Common myeloid progenitor, CD34-positive (primary cell): ENCODE measurements at regions not wholly inside any gene's neighbourhood (a gene's known extent, or its start where the extent isn't known, plus 50 kb on each side); places are given as distances from the start of the nearest gene placed in this dataset.

Experiments used
- CTCF ChIA-PET: fragments of 350-600 bp; sonication (Branson Sonifier 250); formaldehyde crosslinking; loops from one replicate; lab custom pipeline; 2021; ENCODE audit warnings: antibody characterized with exemption; lab: Charles Lee
- POLR2A ChIA-PET: fragments of 350-600 bp; sonication (Branson Sonifier 250); formaldehyde crosslinking; loops from one replicate; lab custom pipeline; 2021; ENCODE audit warnings: antibody characterized with exemption; lab: Charles Lee
- DNase-seq, 3 donors: peaks; one replicate each; pipeline versions ENCODE4 v3.0.0 to v3.0.0-alpha.2; 2013
- H3K27ac ChIP-seq, 2 experiments: 1 replicate in 1 of 2; 2 replicates in 1 of 2; pipeline ENCODE4 v1.7.0; 2013; ENCODE audit warnings: inconsistent platforms in 2 of 2, low read length in 2 of 2, mild to moderate bottlenecking in 2 of 2, low read depth in 1 of 2, moderate library complexity in 1 of 2; ENCODE audit not compliant: severe bottlenecking in 2 of 2, insufficient read depth in 1 of 2, poor library complexity in 1 of 2
- H3K27me3 ChIP-seq, 5 experiments: replicated peaks in 2 of 5; 1 replicate in 3 of 5; 2 replicates in 2 of 5; pipeline versions ENCODE4 v1.6.1 to v1.7.0; 2013; ENCODE audit warnings: low read length in 4 of 5, mild to moderate bottlenecking in 2 of 5, moderate library complexity in 2 of 5, inconsistent platforms in 1 of 5; ENCODE audit not compliant: insufficient read depth in 5 of 5, control insufficient read depth in 4 of 5
- H3K36me3 ChIP-seq, 4 experiments: 1 replicate in 2 of 4; 2 replicates in 2 of 4; pipeline versions ENCODE4 v1.6.1 to v1.7.0; 2013; ENCODE audit warnings: low read length in 3 of 4, control low read depth in 1 of 4, mild to moderate bottlenecking in 1 of 4; ENCODE audit not compliant: control insufficient read depth in 4 of 4, insufficient read depth in 4 of 4
- H3K4me1 ChIP-seq, 4 experiments: 1 replicate in 3 of 4; 2 replicates in 1 of 4; pipeline versions ENCODE4 v1.6.1 to v1.7.1; 2013; ENCODE audit warnings: low read length in 3 of 4, mild to moderate bottlenecking in 3 of 4, control low read depth in 1 of 4, inconsistent platforms in 1 of 4, moderate library complexity in 1 of 4; ENCODE audit not compliant: control insufficient read depth in 4 of 4, insufficient read depth in 4 of 4; ENCODE audit errors: control extremely low read depth in 1 of 4
- H3K4me3 ChIP-seq, 7 experiments: 1 replicate in 4 of 7; 2 replicates in 3 of 7; pipeline versions ENCODE4 v1.5.1 to v1.7.0; 2013; ENCODE audit warnings: mild to moderate bottlenecking in 7 of 7, low read length in 6 of 7, moderate library complexity in 6 of 7, inconsistent platforms in 2 of 7, low read depth in 2 of 7, control low read depth in 1 of 7; ENCODE audit not compliant: insufficient read depth in 4 of 7, control insufficient read depth in 1 of 7; ENCODE audit errors: extremely low read depth in 1 of 7
- H3K9me3 ChIP-seq, 5 experiments: 1 replicate in 4 of 5; 2 replicates in 1 of 5; pipeline versions ENCODE4 v1.6.1 to v1.7.1; 2013; ENCODE audit warnings: low read length in 4 of 5, mild to moderate bottlenecking in 2 of 5, inconsistent platforms in 1 of 5, low read depth in 1 of 5, moderate library complexity in 1 of 5; ENCODE audit not compliant: control insufficient read depth in 4 of 5, insufficient read depth in 2 of 5; ENCODE audit errors: control extremely low read depth in 1 of 5
- WGBS: methylation state at CpG from one replicate; pipeline ENCODE4 v1.1.5; 2013; ENCODE audit not compliant: insufficient coverage; 5-methylcytosine and 5-hydroxymethylcytosine counted together

DNA sequence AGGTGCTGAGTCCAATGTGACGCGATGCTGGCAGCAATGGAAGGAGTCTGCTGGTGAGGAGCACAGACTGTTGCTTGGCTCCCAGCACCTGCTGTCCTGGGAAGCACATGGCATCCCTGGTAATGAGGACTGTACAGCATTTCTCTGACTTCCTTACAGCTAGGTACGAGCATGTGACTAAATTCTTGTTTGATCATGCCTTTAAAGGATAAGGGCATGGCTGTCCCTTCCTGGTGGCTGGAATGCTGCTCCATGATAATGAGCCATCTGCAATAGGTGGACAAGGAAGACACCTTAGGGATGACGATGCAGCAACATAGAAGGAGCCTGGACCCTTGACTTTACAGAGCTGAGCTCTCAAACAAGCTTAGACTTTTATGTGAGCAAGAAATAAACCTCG lies 278.0 kb upstream of the SPRED2 start:
- no peaks in the 10 kb centered on the region for H3K9me3 ChIP-seq
- ChIA-PET CTCF (no interaction called here), POLR2A (no interaction called here)
- H3K4me1 ChIP-seq, result no peaks in the 10 kb centered on the region
- H3K4me3 ChIP-seq, result no peak overlapping the region
- no peak overlapping the region for H3K27ac ChIP-seq
- peaks cover 0 to 4% (median 0%) of the 10 kb centered on the region in 5 experiments for H3K27me3 ChIP-seq
- WGBS, result 100% methylated on average over 5 of the region's 5 CpGs
- no peak for DNase-seq
- no peaks in the 10 kb centered on the region for H3K36me3 ChIP-seq

DNA sequence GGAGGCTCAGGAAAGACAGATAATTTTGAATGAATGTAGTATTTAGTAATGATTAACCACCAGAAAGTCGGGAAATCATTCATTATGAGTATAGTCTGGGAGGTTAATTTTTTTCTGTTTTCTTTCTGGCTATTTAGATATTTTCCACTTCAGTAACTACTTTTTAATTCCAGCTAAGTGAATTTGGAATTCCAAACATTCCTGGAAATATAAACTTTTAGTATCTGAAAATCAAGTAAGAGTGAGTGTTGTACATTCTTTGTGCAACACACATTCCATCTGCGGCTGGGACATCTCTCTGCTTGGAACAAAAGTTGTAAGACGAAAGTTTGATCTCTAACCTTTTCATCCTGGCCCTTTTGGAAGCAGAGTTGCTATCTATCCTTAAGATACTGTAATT lies 275.7 kb upstream of the SPRED2 start:
- POLR2A ChIA-PET, result no interaction called here
- H3K4me3 ChIP-seq, result no peak overlapping the region
- no CpG with 5 or more reads among the region's 3 CpGs for WGBS
- H3K4me1 ChIP-seq, result no peaks in the 10 kb centered on the region
- H3K9me3 ChIP-seq, result no peaks in the 10 kb centered on the region
- no peak overlapping the region for H3K27ac ChIP-seq
- CTCF ChIA-PET, result no interaction called here
- H3K27me3 ChIP-seq, result peaks cover 0 to 2% (median 0%) of the 10 kb centered on the region in 5 experiments
- H3K36me3 ChIP-seq, result no peaks in the 10 kb centered on the region
- no peak for DNase-seq

DNA sequence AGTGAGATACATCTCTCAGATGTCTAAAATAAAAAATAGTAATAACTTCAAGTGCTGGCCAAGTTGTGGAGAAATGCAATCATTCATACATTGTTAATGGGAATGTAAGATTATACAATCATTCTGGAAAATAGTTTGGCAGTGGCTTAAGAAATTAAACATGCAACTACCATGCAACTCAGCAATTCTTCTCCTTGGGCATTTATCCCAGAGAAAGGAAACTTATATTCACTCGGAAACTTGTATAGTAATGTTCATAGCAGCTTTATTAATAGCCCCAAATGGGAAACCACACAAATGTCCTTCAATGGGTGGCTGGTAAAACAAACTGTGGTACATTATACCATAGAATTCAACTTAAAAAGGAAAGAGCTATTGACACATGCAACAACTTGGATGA lies 274.0 kb upstream of the SPRED2 start:
- Histone ChIP-seq H3K4me1 (no peaks in the 10 kb centered on the region), H3K9me3 (no peaks in the 10 kb centered on the region), H3K27ac (no peak overlapping the region), H3K4me3 (no peak overlapping the region), H3K36me3 (no peaks in the 10 kb centered on the region), H3K27me3 (peaks cover 0 to 2% (median 0%) of the 10 kb centered on the region in 5 experiments)
- ChIA-PET POLR2A (interaction anchor here (0.7 kb wide), 1 partner anchor 108 kb away, joined by 3 read pairs; no protein-coding TSS in a partner anchor), CTCF (no interaction called here)
- no peak for DNase-seq
- WGBS, result no CpG with 5 or more reads among the region's 1 CpG

DNA sequence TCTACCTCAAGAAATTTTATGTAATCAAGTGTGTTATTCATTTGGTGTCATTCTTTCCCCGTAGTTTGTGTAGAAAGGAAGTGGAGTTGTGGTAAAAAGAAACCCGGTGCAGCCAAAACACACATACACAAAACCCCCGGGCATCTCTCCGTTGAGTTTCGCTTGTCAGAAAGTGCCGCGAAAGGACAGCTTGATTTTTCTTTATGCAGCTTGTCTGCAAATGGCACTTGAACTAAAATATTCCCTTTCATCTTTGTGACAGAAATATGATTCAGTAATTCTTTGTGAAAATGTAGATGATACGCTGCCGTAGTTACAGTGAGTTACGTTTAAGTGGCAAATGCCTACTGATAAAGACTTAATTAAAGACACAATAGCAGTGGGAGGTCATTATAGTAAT lies 268.8 kb upstream of the SPRED2 start:
- WGBS, result 100% methylated on average over 3 of the region's 10 CpGs
- CTCF ChIA-PET, result no interaction called here

DNA sequence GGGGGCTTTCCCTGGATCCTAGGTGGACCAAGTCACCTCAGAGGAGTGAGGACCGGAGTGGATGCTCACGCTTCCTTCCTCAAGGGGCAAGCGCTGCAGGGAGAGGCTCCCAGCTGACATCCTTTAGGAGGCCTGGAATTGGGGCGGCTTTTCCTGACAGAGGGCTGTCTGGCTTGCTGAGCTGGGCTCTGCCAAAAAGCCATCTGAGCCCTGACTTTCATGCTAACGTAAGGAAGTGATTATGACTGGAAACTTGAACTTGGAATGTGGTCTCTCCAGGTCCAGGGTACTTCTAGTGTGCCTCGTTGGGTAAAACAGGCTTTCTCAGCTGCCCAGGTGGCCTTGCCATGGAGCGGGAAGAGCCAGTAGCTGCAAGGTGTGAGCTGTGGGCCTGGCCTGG lies 268.3 kb upstream of the SPRED2 start:
- no peak overlapping the region for H3K27ac ChIP-seq
- no peak for DNase-seq
- CTCF ChIA-PET, result no interaction called here
- H3K36me3 ChIP-seq, result no peaks in the 10 kb centered on the region
- no peaks in the 10 kb centered on the region for H3K9me3 ChIP-seq
- POLR2A ChIA-PET, result no interaction called here
- no peaks in the 10 kb centered on the region for H3K27me3 ChIP-seq
- 96% methylated on average over 5 of the region's 7 CpGs for WGBS
- H3K4me3 ChIP-seq, result no peak overlapping the region
- no peaks in the 10 kb centered on the region for H3K4me1 ChIP-seq

More for the DNA sequence above, 268.8 kb upstream of the SPRED2 start:
- H3K4me3 ChIP-seq, result no peak overlapping the region
- H3K4me1 ChIP-seq, result no peaks in the 10 kb centered on the region
- H3K27me3 ChIP-seq, result no peaks in the 10 kb centered on the region
- H3K36me3 ChIP-seq, result no peaks in the 10 kb centered on the region
- H3K9me3 ChIP-seq, result no peaks in the 10 kb centered on the region
- POLR2A ChIA-PET, result no interaction called here
- no peak overlapping the region for H3K27ac ChIP-seq
- DNase-seq, result no peak

DNA sequence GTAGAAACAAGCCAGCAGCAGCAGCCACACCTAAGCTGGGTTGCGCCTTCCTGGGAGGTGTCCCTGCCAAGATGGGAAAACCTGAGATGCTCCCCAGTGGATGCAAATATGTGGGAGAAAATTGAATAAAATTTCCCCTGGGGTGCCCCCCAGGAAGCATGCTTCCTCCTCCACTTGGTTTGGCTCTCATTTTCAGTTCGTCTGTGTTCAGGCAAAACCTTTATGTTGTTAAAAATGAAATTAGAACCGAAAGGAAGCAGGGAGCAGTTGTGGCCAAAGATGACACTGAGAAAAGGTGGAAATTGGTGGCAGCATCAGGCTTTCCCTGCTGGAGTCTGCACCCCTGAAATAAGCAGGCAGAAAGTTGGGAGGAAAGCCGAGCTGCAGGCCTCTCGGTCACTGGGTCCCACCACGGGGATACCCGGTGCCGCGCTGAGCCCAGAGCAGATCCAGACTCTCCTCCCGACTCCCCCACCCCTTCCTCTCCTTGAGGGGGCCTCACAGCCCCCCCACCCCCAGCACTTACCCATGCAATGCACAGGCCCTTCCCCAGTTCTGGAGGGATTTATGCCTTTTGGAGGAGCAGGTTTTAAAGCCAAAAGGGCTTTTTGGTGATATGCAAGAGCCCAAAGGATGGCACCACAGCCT lies 267.7 kb upstream of the SPRED2 start:
- Histone ChIP-seq H3K27ac (no peak overlapping the region), H3K36me3 (no peaks in the 10 kb centered on the region), H3K4me1 (no peaks in the 10 kb centered on the region), H3K27me3 (no peaks in the 10 kb centered on the region), H3K9me3 (no peaks in the 10 kb centered on the region), H3K4me3 (no peak overlapping the region)
- 95% methylated on average over 8 of the region's 10 CpGs for WGBS
- POLR2A ChIA-PET, result no interaction called here
- CTCF ChIA-PET, result no interaction called here
- DNase-seq, result no peak

DNA sequence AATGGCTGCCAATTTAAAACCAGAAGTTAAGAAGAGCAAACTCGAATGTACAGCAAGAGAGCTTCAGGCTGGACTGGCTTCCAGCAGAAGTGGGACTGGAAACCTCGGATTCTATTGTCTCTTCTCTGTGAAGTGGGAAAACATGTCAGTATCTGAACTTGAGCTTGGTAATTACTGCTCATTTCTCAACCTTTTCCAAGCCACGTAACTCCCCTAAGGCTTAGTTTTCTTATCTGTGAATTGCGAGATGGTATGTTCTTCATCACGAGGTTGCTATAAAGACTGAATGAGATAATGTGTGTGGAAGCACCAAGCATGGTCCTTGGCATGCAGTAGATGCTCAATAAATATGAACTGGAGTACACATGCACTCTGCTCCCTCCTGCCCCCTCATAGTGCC lies 259.4 kb upstream of the SPRED2 start:
- WGBS, result 87% methylated on average over 2 of the region's 5 CpGs
- Histone ChIP-seq H3K27me3 (peaks cover 0 to 2% (median 0%) of the 10 kb centered on the region in 5 experiments), H3K27ac (no peak overlapping the region), H3K9me3 (no peaks in the 10 kb centered on the region), H3K4me1 (no peaks in the 10 kb centered on the region), H3K36me3 (no peaks in the 10 kb centered on the region), H3K4me3 (no peak overlapping the region)
- ChIA-PET CTCF (no interaction called here), POLR2A (no interaction called here)
- no peak for DNase-seq
